CD4-positive, alpha-beta memory T cell (primary cell): ENCODE measurements at regions not wholly inside any gene's neighbourhood (a gene's known extent, or its start where the extent isn't known, plus 50 kb on each side); places are given as distances from the start of the nearest gene placed in this dataset.
A peak's percentile ranks its signal among the peaks of the same experiment; 100 is the strongest.

Experiments used
- CTCF ChIA-PET: fragments of 350-600 bp; sonication (Branson Sonifier 250); formaldehyde crosslinking; loops from one replicate; lab custom pipeline; 2021; ENCODE audit warnings: inconsistent platforms; ENCODE audit not compliant: partially characterized antibody; lab: Charles Lee
- POLR2A ChIA-PET: fragments of 350-600 bp; sonication (Branson Sonifier 250); formaldehyde crosslinking; loops from one replicate; lab custom pipeline; 2021; ENCODE audit not compliant: partially characterized antibody; lab: Charles Lee
- DNase-seq, 5 donors: peaks; one replicate each; pipeline versions ENCODE4 v3.0.0 to v3.0.0-alpha.2; 2020 to 2022; ENCODE audit warnings: mixed read lengths in 1 of 5
- H3K27ac ChIP-seq: one replicate; pipeline ENCODE4 v1.7.0; 2013; ENCODE audit warnings: low read depth, low read length
- H3K27me3 ChIP-seq: 2 replicates; pipeline ENCODE4 v1.7.0; 2013; ENCODE audit warnings: mild to moderate bottlenecking, low read length, moderate library complexity; ENCODE audit not compliant: insufficient read depth
- H3K36me3 ChIP-seq: 2 replicates; pipeline ENCODE4 v1.7.0; 2013; ENCODE audit warnings: mild to moderate bottlenecking, low read length, moderate library complexity; ENCODE audit not compliant: insufficient read depth
- H3K4me1 ChIP-seq: 2 replicates; pipeline ENCODE4 v1.7.0; 2013; ENCODE audit warnings: mild to moderate bottlenecking, low read length, moderate library complexity; ENCODE audit not compliant: insufficient read depth
- H3K4me3 ChIP-seq, 2 donors: one replicate each; pipeline ENCODE4 v1.7.0; 2013; ENCODE audit warnings: low read length in 2 of 2, mild to moderate bottlenecking in 1 of 2
- H3K9me3 ChIP-seq, 2 donors: one replicate each; pipeline ENCODE4 v1.7.0; 2013; ENCODE audit warnings: low read length in 2 of 2, control low read depth in 1 of 2; ENCODE audit not compliant: control insufficient read depth in 1 of 2
- H3K27ac Mint-ChIP-seq, 7 donors: one replicate each; pipeline ENCODE4 v1.8.0; 2020 to 2021; ENCODE audit warnings: mixed read lengths in 7 of 7, mild to moderate bottlenecking in 6 of 7, inconsistent platforms in 3 of 7, moderate library complexity in 3 of 7
- H3K27me3 Mint-ChIP-seq, 2 donors: one replicate each; pipeline ENCODE4 v1.8.0; 2020 to 2021; ENCODE audit warnings: mixed read lengths in 2 of 2
- H3K36me3 Mint-ChIP-seq, 2 donors: one replicate each; pipeline ENCODE4 v1.8.0; 2020 to 2021; ENCODE audit warnings: mixed read lengths in 2 of 2, inconsistent platforms in 1 of 2, mild to moderate bottlenecking in 1 of 2
- H3K4me1 Mint-ChIP-seq, 4 donors: one replicate each; pipeline ENCODE4 v1.8.0; 2020 to 2021; ENCODE audit warnings: mixed read lengths in 4 of 4, mild to moderate bottlenecking in 1 of 4
- H3K4me3 Mint-ChIP-seq, 8 donors: one replicate each; pipeline ENCODE4 v1.8.0; 2020 to 2021; ENCODE audit warnings: mixed read lengths in 8 of 8, mild to moderate bottlenecking in 7 of 8, moderate library complexity in 6 of 8, inconsistent platforms in 3 of 8
- H3K9me3 Mint-ChIP-seq, 8 donors: one replicate each; pipeline ENCODE4 v1.8.0; 2020 to 2021; ENCODE audit warnings: mixed read lengths in 8 of 8, mild to moderate bottlenecking in 5 of 8, inconsistent platforms in 3 of 8, moderate library complexity in 1 of 8
- intact Hi-C: fragments of 100-400 bp; cut with micrococcal nuclease; formaldehyde crosslinking; loops from one replicate; pipeline ENCODE4 v1.15.1; 2023

DNA sequence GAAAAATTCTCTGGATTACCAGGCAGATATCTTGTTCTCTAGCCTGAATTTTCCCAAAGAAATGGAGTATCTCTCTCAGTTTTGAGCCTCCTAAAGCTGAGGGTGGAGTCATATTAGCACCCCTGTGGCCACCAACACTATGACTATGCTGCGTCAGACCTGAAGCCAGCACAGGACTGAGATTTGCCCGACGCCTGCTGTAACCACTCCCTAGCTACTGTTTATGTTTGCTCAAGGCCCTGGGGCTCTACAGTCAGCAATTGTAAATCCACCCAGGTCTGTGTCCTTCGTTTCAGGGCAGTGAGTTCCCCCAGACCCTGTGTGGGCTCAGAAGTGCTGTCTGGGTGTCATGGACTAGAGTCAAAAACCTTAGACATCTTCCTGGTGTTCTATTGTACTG is 61.4 kb downstream of the ZXDA start:
- POLR2A ChIA-PET = no interaction called here

DNA sequence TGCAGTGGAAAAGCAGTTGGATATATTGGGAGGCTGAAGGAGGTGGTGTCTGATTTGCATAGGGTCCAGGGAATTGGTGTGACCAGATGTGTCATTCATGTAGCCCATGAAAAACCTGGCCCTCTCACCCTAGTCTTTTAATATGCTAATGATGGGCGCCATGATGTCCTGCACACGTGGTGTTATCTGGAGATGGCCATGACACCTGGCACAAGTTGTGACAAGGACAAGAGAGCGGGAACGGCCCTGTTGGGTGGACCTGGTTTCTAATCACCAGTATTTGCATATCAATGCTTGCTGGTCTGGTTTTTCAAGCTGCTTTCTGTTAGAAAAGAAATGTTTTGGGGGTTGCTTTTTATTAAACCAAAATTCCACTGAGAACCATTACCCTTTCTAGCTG is 87.4 kb downstream of the ZXDA start:
- no peaks in the 10 kb centered on the region for H3K36me3 Mint-ChIP-seq
- no peak for DNase-seq
- no peaks in the 10 kb centered on the region for H3K36me3 ChIP-seq
- H3K4me1 ChIP-seq = peaks cover 2% of the 10 kb centered on the region
- H3K4me3 Mint-ChIP-seq = no peak overlapping the region
- intact Hi-C loops = no loop called here
- H3K27me3 ChIP-seq = no peaks in the 10 kb centered on the region
- H3K9me3 Mint-ChIP-seq = peaks cover 0 to 5% (median 0%) of the 10 kb centered on the region in 8 donors
- H3K4me1 Mint-ChIP-seq = peaks cover 1 to 5% (median 3%) of the 10 kb centered on the region in 4 donors
- H3K9me3 ChIP-seq = no peaks in the 10 kb centered on the region
- H3K27me3 Mint-ChIP-seq = peaks cover 0 to 1% of the 10 kb centered on the region in 2 donors
- H3K27ac Mint-ChIP-seq = no peak overlapping the region
- no peak overlapping the region for H3K4me3 ChIP-seq
- ChIA-PET CTCF (interaction anchor here (1.8 to 3.6 kb wide), 2 partner anchors 96 to 204 kb away, joined by 5 to 24 read pairs; no protein-coding TSS in a partner anchor), POLR2A (no interaction called here)
- H3K27ac ChIP-seq = no peak overlapping the region

More for the DNA sequence above, 61.4 kb downstream of the ZXDA start:
- no peaks in the 10 kb centered on the region for H3K4me1 Mint-ChIP-seq
- no peaks in the 10 kb centered on the region for H3K9me3 ChIP-seq
- intact Hi-C loops = no loop called here
- H3K27me3 Mint-ChIP-seq = no peaks in the 10 kb centered on the region
- CTCF ChIA-PET = no interaction called here
- no peaks in the 10 kb centered on the region for H3K4me1 ChIP-seq
- no peak overlapping the region for H3K27ac Mint-ChIP-seq
- no peak overlapping the region for H3K27ac ChIP-seq
- H3K36me3 Mint-ChIP-seq = peaks cover 7 to 8% of the 10 kb centered on the region in 2 donors
- H3K9me3 Mint-ChIP-seq = peaks cover 1 to 54% (median 36%) of the 10 kb centered on the region in 8 donors
- no peak overlapping the region for H3K4me3 ChIP-seq
- H3K27me3 ChIP-seq = no peaks in the 10 kb centered on the region
- no peak overlapping the region for H3K4me3 Mint-ChIP-seq
- DNase-seq = no peak
- no peaks in the 10 kb centered on the region for H3K36me3 ChIP-seq

DNA sequence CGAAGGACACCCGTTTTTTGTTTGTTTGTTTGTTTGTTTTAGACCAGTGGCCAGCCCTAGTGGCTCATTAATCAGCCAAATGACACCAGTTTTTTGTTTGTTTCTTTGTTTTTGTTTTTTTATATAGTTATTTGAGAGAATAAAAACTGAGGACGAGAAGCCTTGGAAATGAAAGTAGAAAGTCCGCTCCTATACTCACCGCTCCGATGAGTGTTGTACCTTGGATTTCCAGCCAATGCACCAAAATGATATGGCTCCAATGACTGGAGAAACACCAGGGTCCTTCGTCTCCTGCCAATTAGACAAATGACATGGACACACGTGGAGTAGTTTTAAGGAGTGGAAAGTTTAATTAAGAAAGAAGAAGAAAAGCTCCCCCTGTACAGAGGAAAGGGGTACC is 87.9 kb downstream of the ZXDA start:
- ChIA-PET CTCF (interaction anchor here (0.9 to 3.6 kb wide), 4 partner anchors 96 to 204 kb away, joined by 3 to 24 read pairs (median 5); no protein-coding TSS in a partner anchor), POLR2A (no interaction called here)
- no peak for DNase-seq
- H3K36me3 Mint-ChIP-seq = no peaks in the 10 kb centered on the region
- peaks cover 1 to 5% (median 3%) of the 10 kb centered on the region in 4 donors for H3K4me1 Mint-ChIP-seq
- H3K36me3 ChIP-seq = no peaks in the 10 kb centered on the region
- peaks cover 0 to 1% of the 10 kb centered on the region in 2 donors for H3K27me3 Mint-ChIP-seq
- H3K4me3 Mint-ChIP-seq = no peak overlapping the region
- H3K27me3 ChIP-seq = no peaks in the 10 kb centered on the region
- no peaks in the 10 kb centered on the region for H3K9me3 ChIP-seq
- H3K4me1 ChIP-seq = peaks cover 2% of the 10 kb centered on the region
- H3K27ac Mint-ChIP-seq = no peak overlapping the region
- no peak overlapping the region for H3K27ac ChIP-seq
- intact Hi-C loops = no loop called here
- peaks cover 0 to 5% (median 0%) of the 10 kb centered on the region in 8 donors for H3K9me3 Mint-ChIP-seq
- H3K4me3 ChIP-seq = no peak overlapping the region

DNA sequence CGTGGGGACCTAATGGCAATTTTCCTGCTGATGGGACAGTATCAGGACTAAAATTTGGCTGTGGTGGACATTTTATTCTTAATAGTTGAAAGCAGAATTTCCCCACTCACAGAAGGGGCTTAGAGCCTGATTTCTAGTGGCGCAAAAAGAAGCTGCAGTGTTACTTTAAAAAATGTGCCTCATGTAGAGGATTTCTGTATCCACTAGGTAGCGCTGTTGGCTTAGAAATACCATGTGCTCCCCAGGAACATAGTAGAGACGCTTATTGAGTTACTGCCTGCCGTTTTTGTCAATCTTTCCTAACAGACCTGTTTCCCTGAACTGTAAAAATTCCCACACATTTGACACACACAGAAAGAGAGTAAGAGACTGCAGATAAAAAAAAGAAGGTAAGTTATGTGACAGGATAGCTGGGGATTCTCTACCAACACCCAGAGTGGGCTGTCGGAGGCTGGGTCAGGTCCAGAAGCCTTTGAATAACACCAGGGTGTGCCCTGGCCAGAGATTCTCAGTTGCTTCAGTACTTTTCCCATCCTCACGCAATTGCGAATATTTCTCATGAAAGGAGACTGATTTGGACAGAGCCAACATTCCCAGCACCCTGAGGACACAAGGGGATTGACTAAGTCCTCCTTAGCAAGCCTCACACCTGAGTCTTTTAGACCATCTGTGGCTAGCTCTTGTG is 88.4 kb downstream of the ZXDA start:
- Mint-ChIP-seq H3K27me3 (peaks cover 0 to 1% of the 10 kb centered on the region in 2 donors), H3K9me3 (peaks cover 0 to 3% (median 0%) of the 10 kb centered on the region in 8 donors), H3K4me3 (peak overlapping the region in 3 of 8 donors; percentile 6 to 63 (median 47)), H3K36me3 (no peaks in the 10 kb centered on the region), H3K27ac (no peak overlapping the region), H3K4me1 (peaks cover 1 to 5% (median 3%) of the 10 kb centered on the region in 4 donors)
- H3K9me3 ChIP-seq = no peaks in the 10 kb centered on the region
- ChIA-PET CTCF (interaction anchor here (0.9 to 3.6 kb wide), 4 partner anchors 97 to 205 kb away, joined by 3 to 24 read pairs (median 5); no protein-coding TSS in a partner anchor), POLR2A (no interaction called here)
- no peaks in the 10 kb centered on the region for H3K27me3 ChIP-seq
- H3K4me1 ChIP-seq = peaks cover 2% of the 10 kb centered on the region
- H3K4me3 ChIP-seq = no peak overlapping the region
- intact Hi-C loops = loop anchor here (1.0 kb wide), 2 partner anchors 97 to 204 kb away; no protein-coding TSS in a partner anchor
- H3K36me3 ChIP-seq = no peaks in the 10 kb centered on the region
- DNase-seq = peak; percentile 37 to 56 (median 51)
- H3K27ac ChIP-seq = no peak overlapping the region

DNA sequence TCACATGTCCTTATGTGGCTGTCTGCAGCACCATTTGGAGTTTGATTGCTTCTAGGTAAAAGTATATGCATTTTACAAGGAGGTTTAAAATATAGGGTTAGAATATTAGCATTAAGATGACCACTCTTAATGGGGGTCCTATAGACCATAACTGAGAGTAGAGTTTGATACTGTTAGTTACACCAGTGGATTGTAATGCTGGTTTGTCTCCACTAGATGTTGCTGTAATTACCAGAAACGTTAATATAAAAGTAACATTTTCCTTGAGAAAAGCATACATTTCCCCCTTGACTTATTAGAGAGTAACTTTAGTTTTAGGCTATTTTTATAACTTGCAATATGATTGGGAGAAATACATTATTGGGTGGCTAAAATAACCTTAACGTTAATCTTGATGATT is 93.0 kb downstream of the ZXDA start:
- peaks cover 2% of the 10 kb centered on the region for H3K4me1 ChIP-seq
- no peaks in the 10 kb centered on the region for H3K9me3 ChIP-seq
- POLR2A ChIA-PET = no interaction called here
- DNase-seq = no peak
- H3K27ac ChIP-seq = no peak overlapping the region
- CTCF ChIA-PET = no interaction called here
- peaks cover 0 to 19% (median 7%) of the 10 kb centered on the region in 8 donors for H3K9me3 Mint-ChIP-seq
- peaks cover 0 to 1% of the 10 kb centered on the region in 2 donors for H3K27me3 Mint-ChIP-seq
- H3K36me3 ChIP-seq = no peaks in the 10 kb centered on the region
- H3K4me3 ChIP-seq = no peak overlapping the region
- no peaks in the 10 kb centered on the region for H3K27me3 ChIP-seq
- H3K4me3 Mint-ChIP-seq = no peak overlapping the region
- intact Hi-C loops = no loop called here
- no peak overlapping the region for H3K27ac Mint-ChIP-seq
- H3K36me3 Mint-ChIP-seq = peaks cover 0 to 2% of the 10 kb centered on the region in 2 donors
- peaks cover 1 to 5% (median 3%) of the 10 kb centered on the region in 4 donors for H3K4me1 Mint-ChIP-seq

DNA sequence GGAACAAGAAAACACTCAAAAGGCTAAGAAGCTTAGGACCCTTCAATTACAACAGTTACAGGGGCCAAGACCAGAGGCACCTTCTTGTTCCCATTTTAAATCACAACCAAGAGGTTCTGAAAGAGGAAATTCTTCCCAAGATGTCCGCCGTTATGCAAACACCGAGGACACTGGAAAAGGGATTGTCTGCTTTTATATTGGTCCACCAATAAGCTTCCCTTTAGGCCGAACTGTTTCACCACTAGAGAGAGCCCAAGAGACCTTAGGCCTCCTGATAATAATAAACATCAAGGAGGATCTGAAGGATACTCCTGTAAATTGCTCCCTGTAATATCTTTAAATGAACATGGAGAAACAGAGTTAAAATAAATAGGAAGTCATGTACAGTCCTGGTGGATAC is 92.6 kb upstream of the NLRP2B start:
- no peaks in the 10 kb centered on the region for H3K27me3 Mint-ChIP-seq
- Histone ChIP-seq H3K4me1 (no peaks in the 10 kb centered on the region), H3K9me3 (no peaks in the 10 kb centered on the region), H3K36me3 (no peaks in the 10 kb centered on the region), H3K27me3 (no peaks in the 10 kb centered on the region), H3K27ac (no peak overlapping the region), H3K4me3 (no peak overlapping the region)
- ChIA-PET POLR2A (no interaction called here), CTCF (no interaction called here)
- no peaks in the 10 kb centered on the region for H3K9me3 Mint-ChIP-seq
- intact Hi-C loops = no loop called here
- no peak for DNase-seq
- H3K4me1 Mint-ChIP-seq = no peaks in the 10 kb centered on the region
- no peak overlapping the region for H3K4me3 Mint-ChIP-seq
- H3K36me3 Mint-ChIP-seq = no peaks in the 10 kb centered on the region
- no peak overlapping the region for H3K27ac Mint-ChIP-seq

DNA sequence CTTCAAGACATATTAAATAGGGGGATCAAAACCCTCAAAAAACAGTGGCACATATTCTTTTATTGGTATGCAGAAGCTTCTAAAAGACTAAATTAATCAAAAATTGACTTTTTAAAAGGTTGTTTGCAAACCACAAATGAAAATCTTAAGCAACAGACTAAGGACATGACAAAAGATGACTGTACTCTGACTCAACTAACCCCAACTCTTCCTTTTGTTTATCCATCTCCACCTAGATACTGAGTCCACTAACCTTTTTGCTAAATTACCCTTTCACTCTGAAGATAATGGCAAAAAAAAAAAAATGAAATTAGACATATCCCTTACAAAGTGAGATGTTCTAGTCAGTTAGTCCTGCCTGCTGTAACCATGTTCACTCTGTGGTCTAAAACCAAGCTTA is 91.6 kb upstream of the NLRP2B start:
- Histone ChIP-seq H3K27ac (no peak overlapping the region), H3K4me3 (no peak overlapping the region), H3K36me3 (no peaks in the 10 kb centered on the region), H3K9me3 (no peaks in the 10 kb centered on the region), H3K27me3 (no peaks in the 10 kb centered on the region), H3K4me1 (no peaks in the 10 kb centered on the region)
- H3K4me3 Mint-ChIP-seq = no peak overlapping the region
- H3K27me3 Mint-ChIP-seq = no peaks in the 10 kb centered on the region
- H3K27ac Mint-ChIP-seq = no peak overlapping the region
- POLR2A ChIA-PET = no interaction called here
- CTCF ChIA-PET = no interaction called here
- no peaks in the 10 kb centered on the region for H3K36me3 Mint-ChIP-seq
- intact Hi-C loops = no loop called here
- no peak for DNase-seq
- no peaks in the 10 kb centered on the region for H3K9me3 Mint-ChIP-seq
- no peaks in the 10 kb centered on the region for H3K4me1 Mint-ChIP-seq
